ENCODE measurements at regions not wholly inside any gene's neighbourhood (a gene's known extent, or its start where the extent isn't known, plus 50 kb on each side); places are given as distances from the start of the nearest gene placed in this dataset.
"Not testable (repeated sequence)": the region's sequence is repeated elsewhere in the genome, so short reads cannot be mapped to it uniquely, and the experiment has no call there.

DNA sequence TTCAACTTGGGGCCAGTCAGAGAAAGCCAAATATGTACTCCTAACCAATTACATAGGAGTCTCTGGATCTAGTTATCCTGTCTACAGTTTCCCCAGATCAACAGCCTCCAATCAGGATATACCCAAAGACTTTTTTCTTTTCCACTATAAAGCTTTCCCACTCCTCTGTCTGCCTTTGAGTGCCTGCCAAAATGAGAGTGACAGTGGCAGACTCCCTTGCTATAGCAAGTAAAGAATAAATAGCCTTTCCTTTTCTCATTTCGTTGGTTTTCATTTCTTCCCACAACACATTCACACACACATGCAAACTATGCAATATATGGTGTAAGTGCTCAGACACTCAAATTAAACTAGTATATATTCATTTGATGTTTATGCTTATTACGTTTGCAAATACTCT lies 302.4 kb upstream of the TACR3 start:
- Mint-ChIP-seq H3K27me3 (no peaks in the 10 kb centered on the region), H3K9me3 (peaks cover 4% of the 10 kb centered on the region)
- ATAC-seq = no peak

DNA sequence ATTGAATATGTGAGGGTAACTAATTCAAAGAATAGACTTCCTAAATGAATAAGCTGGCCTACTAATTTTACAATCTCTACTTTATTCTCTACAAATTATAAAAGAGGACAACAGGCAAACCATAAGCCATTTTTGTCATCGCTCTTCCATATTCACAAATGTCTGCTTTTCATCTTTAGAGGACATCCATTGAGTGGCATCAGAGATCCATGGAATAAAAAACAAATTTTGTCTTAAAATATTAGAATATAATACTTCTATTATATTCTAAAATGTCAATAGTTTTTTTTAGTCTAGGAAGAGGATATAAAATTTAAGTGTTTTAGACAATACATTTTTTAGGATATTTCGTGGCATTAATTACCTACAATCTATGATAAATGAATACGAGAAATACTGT lies 300.9 kb upstream of the TACR3 start:
- ATAC-seq (no peak), DNase-seq (no peak)
- peaks cover 4% of the 10 kb centered on the region for H3K9me3 Mint-ChIP-seq
- H3K27ac Mint-ChIP-seq = no peak overlapping the region
- no peaks in the 10 kb centered on the region for H3K36me3 Mint-ChIP-seq (ENCODE audit: low read depth)
- no peaks in the 10 kb centered on the region for H3K27me3 Mint-ChIP-seq
- H3K4me1 Mint-ChIP-seq = no peaks in the 10 kb centered on the region
- H3K4me3 Mint-ChIP-seq = no peak overlapping the region

More for the DNA sequence above, 302.4 kb upstream of the TACR3 start:
- DNase-seq = no peak
- Mint-ChIP-seq H3K4me3 (no peak overlapping the region), H3K27ac (no peak overlapping the region), H3K36me3 (ENCODE audit: low read depth) (no peaks in the 10 kb centered on the region), H3K4me1 (no peaks in the 10 kb centered on the region)

GRCh38 chr4:104017213-104017612 lies 297.4 kb upstream of the TACR3 start:
- H3K9me3 Mint-ChIP-seq = peaks cover 4% of the 10 kb centered on the region
- no peaks in the 10 kb centered on the region for H3K36me3 Mint-ChIP-seq (ENCODE audit: low read depth)
- ATAC-seq (no peak), DNase-seq (no peak)
- no peak overlapping the region for H3K27ac Mint-ChIP-seq
- no peaks in the 10 kb centered on the region for H3K4me1 Mint-ChIP-seq
- H3K27me3 Mint-ChIP-seq = no peaks in the 10 kb centered on the region
- no peak overlapping the region for H3K4me3 Mint-ChIP-seq

GRCh38 chr4:104015680-104016079 lies 295.9 kb upstream of the TACR3 start:
- Mint-ChIP-seq H3K36me3 (ENCODE audit: low read depth) (no peaks in the 10 kb centered on the region), H3K4me1 (no peaks in the 10 kb centered on the region), H3K27ac (no peak overlapping the region), H3K9me3 (peaks cover 4% of the 10 kb centered on the region), H3K4me3 (no peak overlapping the region), H3K27me3 (no peaks in the 10 kb centered on the region)
- ATAC-seq (no peak), DNase-seq (no peak)

DNA sequence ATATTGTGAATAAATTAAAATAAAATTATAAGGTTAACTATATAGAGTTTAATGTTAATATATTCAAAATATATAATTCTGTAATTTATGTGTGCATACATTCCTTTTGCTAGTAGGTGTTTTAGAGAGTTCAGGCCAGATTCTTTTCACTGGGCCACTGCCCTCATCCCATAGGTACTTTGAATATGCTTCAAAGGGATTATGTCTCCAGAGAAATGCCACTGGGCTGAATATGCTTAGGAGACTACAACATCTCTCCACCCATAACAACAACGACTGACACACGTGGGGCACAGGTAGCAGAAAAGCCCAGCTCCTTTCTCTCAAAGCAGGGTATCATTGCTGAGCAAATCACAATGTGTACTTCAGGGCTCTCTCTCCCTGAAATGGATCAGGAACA lies 290.9 kb upstream of the TACR3 start:
- no peaks in the 10 kb centered on the region for H3K4me1 Mint-ChIP-seq
- H3K36me3 Mint-ChIP-seq (ENCODE audit: low read depth) = no peaks in the 10 kb centered on the region
- no peaks in the 10 kb centered on the region for H3K27me3 Mint-ChIP-seq
- no peak for DNase-seq
- H3K4me3 Mint-ChIP-seq = no peak overlapping the region
- H3K27ac Mint-ChIP-seq = no peak overlapping the region
- peaks cover 6% of the 10 kb centered on the region for H3K9me3 Mint-ChIP-seq
- ATAC-seq = no peak

DNA sequence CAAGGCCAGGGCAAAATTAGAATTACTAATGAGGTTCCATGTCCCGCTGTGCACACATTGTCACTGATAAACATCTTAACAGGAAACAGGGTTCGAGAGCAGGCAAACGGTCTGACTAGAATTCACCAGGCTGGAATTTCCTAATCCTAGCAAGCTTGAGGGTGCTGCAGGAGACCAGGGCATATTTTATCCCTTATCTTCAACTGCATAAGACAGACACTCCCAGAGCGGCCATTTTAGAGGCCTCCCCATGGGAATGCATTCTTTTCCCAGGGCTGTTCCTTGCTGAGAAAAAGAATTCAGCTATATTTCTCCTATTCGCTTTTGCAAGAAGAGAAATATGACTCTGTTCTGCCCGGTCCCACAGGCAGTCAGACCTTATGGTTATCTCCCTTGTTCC lies 282.5 kb upstream of the TACR3 start:
- not testable (repeated sequence) for H3K27me3 Mint-ChIP-seq; H3K4me1 Mint-ChIP-seq; H3K4me3 Mint-ChIP-seq; DNase-seq; ATAC-seq; H3K36me3 Mint-ChIP-seq (ENCODE audit: low read depth); H3K27ac Mint-ChIP-seq
- H3K9me3 Mint-ChIP-seq = peaks cover 22% of the 10 kb centered on the region

DNA sequence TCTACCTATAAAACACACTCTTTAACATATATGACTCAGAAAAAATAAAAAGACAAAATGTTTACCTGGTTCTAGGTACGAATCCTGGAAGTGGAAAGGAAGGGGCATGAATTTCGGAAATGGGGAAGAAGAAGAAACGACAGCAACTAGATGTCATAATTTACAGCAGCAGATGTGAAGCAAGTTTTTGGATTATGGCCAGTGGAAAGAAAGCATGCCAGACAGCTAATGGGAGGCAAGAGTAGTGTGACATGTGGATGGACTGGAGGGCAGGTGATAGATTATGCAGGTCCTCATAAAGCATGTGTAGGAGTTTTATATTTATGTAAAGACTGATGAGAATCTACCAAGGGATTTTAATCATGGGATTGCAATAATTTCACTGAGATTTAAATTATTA lies 279.0 kb upstream of the TACR3 start:
- Mint-ChIP-seq H3K27ac (no peak overlapping the region), H3K4me3 (no peak overlapping the region), H3K4me1 (no peaks in the 10 kb centered on the region), H3K36me3 (ENCODE audit: low read depth) (no peaks in the 10 kb centered on the region), H3K27me3 (no peaks in the 10 kb centered on the region), H3K9me3 (peaks cover 20% of the 10 kb centered on the region)
- ATAC-seq (no peak), DNase-seq (no peak)

- DNase-seq = no peak
- ATAC-seq = no peak
- Mint-ChIP-seq H3K27me3 (no peaks in the 10 kb centered on the region), H3K27ac (no peak overlapping the region), H3K4me3 (no peak overlapping the region), H3K4me1 (no peaks in the 10 kb centered on the region), H3K9me3 (peaks cover 17% of the 10 kb centered on the region), H3K36me3 (ENCODE audit: low read depth) (no peaks in the 10 kb centered on the region)
Measured at GRCh38 chr4:103996637-103997036, 276.9 kb upstream of the TACR3 start.

- Mint-ChIP-seq H3K9me3 (peaks cover 19% of the 10 kb centered on the region), H3K4me3 (no peak overlapping the region), H3K27me3 (no peaks in the 10 kb centered on the region), H3K4me1 (no peaks in the 10 kb centered on the region), H3K27ac (no peak overlapping the region), H3K36me3 (ENCODE audit: low read depth) (no peaks in the 10 kb centered on the region)
- ATAC-seq = no peak
- no peak for DNase-seq
Measured at GRCh38 chr4:103996064-103996463, 276.3 kb upstream of the TACR3 start.

GRCh38 chr4:103994059-103994458 lies 274.3 kb upstream of the TACR3 start:
- DNase-seq = no peak
- H3K9me3 Mint-ChIP-seq = peaks cover 23% of the 10 kb centered on the region

GRCh38 chr4:103982454-103982853 lies 262.7 kb upstream of the TACR3 start:
- DNase-seq = no peak
- H3K4me3 Mint-ChIP-seq = no peak overlapping the region
- no peak overlapping the region for H3K27ac Mint-ChIP-seq
- H3K27me3 Mint-ChIP-seq = no peaks in the 10 kb centered on the region
- no peaks in the 10 kb centered on the region for H3K4me1 Mint-ChIP-seq
- H3K9me3 Mint-ChIP-seq = peaks cover 4% of the 10 kb centered on the region
- no peaks in the 10 kb centered on the region for H3K36me3 Mint-ChIP-seq (ENCODE audit: low read depth)
- ATAC-seq = no peak

More at GRCh38 chr4:103994059-103994458, 274.3 kb upstream of the TACR3 start:
- no peak overlapping the region for H3K27ac Mint-ChIP-seq
- no peak overlapping the region for H3K4me3 Mint-ChIP-seq
- no peak for ATAC-seq
- H3K4me1 Mint-ChIP-seq = no peaks in the 10 kb centered on the region
- no peaks in the 10 kb centered on the region for H3K36me3 Mint-ChIP-seq (ENCODE audit: low read depth)
- no peaks in the 10 kb centered on the region for H3K27me3 Mint-ChIP-seq

DNA sequence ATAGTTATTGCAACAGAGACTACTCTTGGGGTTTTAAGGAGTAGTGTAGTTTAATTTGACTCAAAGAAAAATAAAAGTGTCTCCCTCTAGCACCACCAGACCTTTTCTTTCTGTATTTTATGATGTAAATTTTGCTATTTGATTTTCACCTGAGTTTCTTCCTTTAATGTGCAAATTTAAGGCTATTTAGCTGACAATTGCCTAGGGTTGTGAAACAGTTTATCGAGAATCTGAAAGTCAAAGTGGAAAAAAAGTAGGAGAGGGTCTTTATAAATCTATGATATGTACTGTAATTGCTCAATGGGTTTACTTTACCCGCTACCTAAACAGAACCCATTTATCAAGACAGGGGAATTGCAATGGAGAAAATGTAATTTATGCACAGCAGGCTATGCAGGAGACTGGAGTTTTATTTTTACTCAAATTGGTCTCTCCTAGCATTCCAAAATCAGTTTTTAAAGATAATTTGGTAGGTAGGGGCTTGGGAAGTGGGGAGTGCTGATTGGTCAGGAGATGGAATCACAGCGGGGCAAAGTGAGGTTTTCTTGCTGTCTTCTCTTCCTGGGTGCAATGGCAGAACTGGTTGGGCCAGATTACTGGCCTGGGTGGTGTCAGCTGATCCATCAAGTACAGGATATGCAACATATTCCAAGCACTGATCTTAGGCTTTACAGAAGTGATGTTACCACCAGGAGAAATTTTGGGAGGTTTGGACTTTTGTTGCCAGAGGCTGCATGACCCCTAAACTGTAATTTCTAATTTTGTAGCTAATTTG lies 228.6 kb upstream of the TACR3 start:
- ATAC-seq (no peak), DNase-seq (no peak)
- no peak overlapping the region for H3K4me3 Mint-ChIP-seq
- H3K27me3 Mint-ChIP-seq = no peaks in the 10 kb centered on the region
- H3K9me3 Mint-ChIP-seq = no peaks in the 10 kb centered on the region
- H3K27ac Mint-ChIP-seq = no peak overlapping the region
- H3K4me1 Mint-ChIP-seq = no peaks in the 10 kb centered on the region
- no peaks in the 10 kb centered on the region for H3K36me3 Mint-ChIP-seq (ENCODE audit: low read depth)

DNA sequence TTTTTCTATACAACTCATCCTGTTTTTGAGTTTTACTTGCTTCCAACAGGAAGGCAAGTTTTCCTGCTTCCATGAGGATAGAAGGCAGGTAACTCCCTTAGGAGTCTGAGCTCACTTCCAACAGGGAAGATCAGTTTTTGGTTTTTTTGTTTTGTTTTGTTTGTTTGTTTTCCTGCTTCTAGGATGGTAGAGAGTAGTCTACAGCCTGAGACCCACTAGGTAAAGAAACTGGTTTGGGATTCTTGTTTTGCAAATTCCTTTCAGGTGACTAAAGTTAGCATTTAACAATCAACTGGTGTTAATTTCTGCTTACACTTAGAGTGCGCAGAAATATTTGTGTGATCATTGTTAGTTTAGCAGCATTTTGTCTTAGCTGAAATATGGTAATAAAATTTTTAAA lies 227.8 kb upstream of the TACR3 start:
- H3K36me3 Mint-ChIP-seq (ENCODE audit: low read depth) = no peaks in the 10 kb centered on the region
- ATAC-seq = no peak
- H3K27me3 Mint-ChIP-seq = no peaks in the 10 kb centered on the region
- no peak overlapping the region for H3K4me3 Mint-ChIP-seq
- H3K9me3 Mint-ChIP-seq = no peaks in the 10 kb centered on the region
- H3K27ac Mint-ChIP-seq = no peak overlapping the region
- no peaks in the 10 kb centered on the region for H3K4me1 Mint-ChIP-seq
- no peak for DNase-seq

GRCh38 chr4:103946621-103947268 lies 227.0 kb upstream of the TACR3 start:
- not testable (repeated sequence) for H3K27ac Mint-ChIP-seq; H3K4me3 Mint-ChIP-seq; H3K27me3 Mint-ChIP-seq; H3K36me3 Mint-ChIP-seq (ENCODE audit: low read depth); DNase-seq; ATAC-seq; H3K4me1 Mint-ChIP-seq; H3K9me3 Mint-ChIP-seq

DNA sequence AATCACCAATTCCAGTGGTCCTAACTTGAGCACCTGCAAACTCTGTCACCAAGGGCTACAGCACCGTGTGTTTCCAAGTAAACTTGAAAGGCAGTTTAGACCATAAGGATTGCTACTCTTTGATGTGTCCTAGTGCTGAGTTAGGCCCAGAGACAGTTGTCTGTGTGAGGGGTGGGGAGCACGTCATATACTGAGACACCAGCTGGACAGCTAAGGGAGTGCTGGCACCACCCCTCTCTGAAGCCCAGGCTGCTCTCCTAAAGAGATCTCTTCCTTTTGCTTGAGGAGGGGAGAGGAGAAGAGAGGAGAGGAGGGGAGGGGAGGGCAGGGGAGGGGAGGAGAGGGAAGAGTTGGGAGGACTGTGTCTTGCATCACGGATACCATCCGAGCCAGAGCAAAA lies 218.7 kb upstream of the TACR3 start:
- H3K9me3 Mint-ChIP-seq = no peaks in the 10 kb centered on the region
- ATAC-seq = no peak
- H3K27ac Mint-ChIP-seq = no peak overlapping the region
- no peaks in the 10 kb centered on the region for H3K36me3 Mint-ChIP-seq (ENCODE audit: low read depth)
- H3K4me3 Mint-ChIP-seq = no peak overlapping the region
- peaks cover 2% of the 10 kb centered on the region for H3K27me3 Mint-ChIP-seq
- DNase-seq = no peak
- no peaks in the 10 kb centered on the region for H3K4me1 Mint-ChIP-seq

All from activated naive CD8-positive, alpha-beta T cell treated with anti-CD3 and anti-CD28 coated beads, Interleukin-2, amount 50 U/mL, for 24 hours (primary cell).